ENCODE measurements at regions not wholly inside any gene's neighbourhood (a gene's known extent, or its start where the extent isn't known, plus 50 kb on each side); places are given as distances from the start of the nearest gene placed in this dataset.
"Not testable (repeated sequence)": the region's sequence is repeated elsewhere in the genome, so short reads cannot be mapped to it uniquely, and the experiment has no call there.

GRCh38 chr6:169370666-169371343 lies 117.2 kb upstream of the THBS2 start:
- H3K4me3 Mint-ChIP-seq = no peak overlapping the region

GRCh38 chr6:169370054-169370453 lies 116.4 kb upstream of the THBS2 start:
- no peak overlapping the region for H3K27ac Mint-ChIP-seq
- ATAC-seq (replicated peaks in 1 of 2) (no peak), DNase-seq (no peak)
- H3K36me3 Mint-ChIP-seq (ENCODE audit: insufficient read depth in 2 of 2) = peaks cover 0 to 2% of the 10 kb centered on the region in 2 donors
- no peaks in the 10 kb centered on the region for H3K27me3 Mint-ChIP-seq (ENCODE audit: low read depth)
- H3K4me3 Mint-ChIP-seq = no peak overlapping the region
- no peaks in the 10 kb centered on the region for H3K9me3 Mint-ChIP-seq
- no peaks in the 10 kb centered on the region for H3K4me1 Mint-ChIP-seq (ENCODE audit: low read depth)

More at GRCh38 chr6:169370666-169371343, 117.2 kb upstream of the THBS2 start:
- no peak for DNase-seq
- H3K27ac Mint-ChIP-seq = no peak overlapping the region
- no peaks in the 10 kb centered on the region for H3K4me1 Mint-ChIP-seq (ENCODE audit: low read depth)
- H3K9me3 Mint-ChIP-seq = no peaks in the 10 kb centered on the region
- no peaks in the 10 kb centered on the region for H3K27me3 Mint-ChIP-seq (ENCODE audit: low read depth)
- no peak for ATAC-seq (replicated peaks in 1 of 2)
- H3K36me3 Mint-ChIP-seq (ENCODE audit: insufficient read depth in 2 of 2) = peaks cover 0 to 2% of the 10 kb centered on the region in 2 donors

- no peak overlapping the region for H3K4me3 Mint-ChIP-seq
- H3K27me3 Mint-ChIP-seq (ENCODE audit: low read depth) = no peaks in the 10 kb centered on the region
- H3K27ac Mint-ChIP-seq = no peak overlapping the region
- H3K4me1 Mint-ChIP-seq (ENCODE audit: low read depth) = no peaks in the 10 kb centered on the region
- ATAC-seq (replicated peaks in 1 of 2) (no peak), DNase-seq (no peak)
- H3K9me3 Mint-ChIP-seq = no peaks in the 10 kb centered on the region
- H3K36me3 Mint-ChIP-seq (ENCODE audit: insufficient read depth in 2 of 2) = peaks cover 0 to 2% of the 10 kb centered on the region in 2 donors
Observed at GRCh38 chr6:169368200-169368599, 114.6 kb upstream of the THBS2 start.

GRCh38 chr6:169367507-169367906 lies 113.9 kb upstream of the THBS2 start:
- H3K9me3 Mint-ChIP-seq = no peaks in the 10 kb centered on the region
- H3K4me1 Mint-ChIP-seq (ENCODE audit: low read depth) = no peaks in the 10 kb centered on the region
- H3K4me3 Mint-ChIP-seq = no peak overlapping the region
- no peak overlapping the region for H3K27ac Mint-ChIP-seq
- ATAC-seq (replicated peaks in 1 of 2) (no peak), DNase-seq (no peak)
- peaks cover 0 to 2% of the 10 kb centered on the region in 2 donors for H3K36me3 Mint-ChIP-seq (ENCODE audit: insufficient read depth in 2 of 2)
- H3K27me3 Mint-ChIP-seq (ENCODE audit: low read depth) = no peaks in the 10 kb centered on the region

GRCh38 chr6:169366258-169366901 lies 112.7 kb upstream of the THBS2 start:
- Mint-ChIP-seq H3K27ac (no peak overlapping the region), H3K4me1 (ENCODE audit: low read depth) (no peaks in the 10 kb centered on the region), H3K9me3 (no peaks in the 10 kb centered on the region), H3K4me3 (no peak overlapping the region), H3K36me3 (ENCODE audit: insufficient read depth in 2 of 2) (peaks cover 0 to 1% of the 10 kb centered on the region in 2 donors), H3K27me3 (ENCODE audit: low read depth) (no peaks in the 10 kb centered on the region)
- DNase-seq (no peak), ATAC-seq (replicated peaks in 1 of 2) (no peak)

- H3K9me3 Mint-ChIP-seq = no peaks in the 10 kb centered on the region
- no peak overlapping the region for H3K27ac Mint-ChIP-seq
- H3K4me1 Mint-ChIP-seq (ENCODE audit: low read depth) = no peaks in the 10 kb centered on the region
Observed at GRCh38 chr6:169365567-169366257, 112.1 kb upstream of the THBS2 start.

GRCh38 chr6:169363590-169363989 lies 109.9 kb upstream of the THBS2 start:
- Mint-ChIP-seq H3K9me3 (no peaks in the 10 kb centered on the region), H3K36me3 (ENCODE audit: insufficient read depth in 2 of 2) (no peaks in the 10 kb centered on the region), H3K4me1 (ENCODE audit: low read depth) (no peaks in the 10 kb centered on the region), H3K4me3 (no peak overlapping the region), H3K27ac (no peak overlapping the region), H3K27me3 (ENCODE audit: low read depth) (no peaks in the 10 kb centered on the region)
- no peak for DNase-seq
- no peak for ATAC-seq (replicated peaks in 1 of 2)

More at GRCh38 chr6:169365567-169366257, 112.1 kb upstream of the THBS2 start:
- DNase-seq (no peak), ATAC-seq (replicated peaks in 1 of 2) (no peak)
- Mint-ChIP-seq H3K36me3 (ENCODE audit: insufficient read depth in 2 of 2) (no peaks in the 10 kb centered on the region), H3K4me3 (no peak overlapping the region), H3K27me3 (ENCODE audit: low read depth) (no peaks in the 10 kb centered on the region)

GRCh38 chr6:169362501-169363121 lies 109.0 kb upstream of the THBS2 start:
- peaks cover 0 to under 1% of the 10 kb centered on the region in 2 donors for H3K9me3 Mint-ChIP-seq
- DNase-seq (no peak), ATAC-seq (replicated peaks in 1 of 2) (no peak)
- H3K27me3 Mint-ChIP-seq (ENCODE audit: low read depth) = peaks cover 3% of the 10 kb centered on the region
- H3K4me3 Mint-ChIP-seq = no peak overlapping the region
- no peaks in the 10 kb centered on the region for H3K4me1 Mint-ChIP-seq (ENCODE audit: low read depth)
- H3K36me3 Mint-ChIP-seq (ENCODE audit: insufficient read depth in 2 of 2) = no peaks in the 10 kb centered on the region
- H3K27ac Mint-ChIP-seq = no peak overlapping the region

GRCh38 chr6:169355001-169355400 lies 101.4 kb upstream of the THBS2 start:
- not testable (repeated sequence) for H3K36me3 Mint-ChIP-seq (ENCODE audit: insufficient read depth in 2 of 2); H3K9me3 Mint-ChIP-seq; DNase-seq

GRCh38 chr6:169345146-169345545 lies 91.5 kb upstream of the THBS2 start:
- Mint-ChIP-seq H3K9me3 (no peaks in the 10 kb centered on the region), H3K36me3 (ENCODE audit: insufficient read depth in 2 of 2) (no peaks in the 10 kb centered on the region), H3K27ac (no peak overlapping the region), H3K4me3 (no peak overlapping the region), H3K4me1 (ENCODE audit: low read depth) (no peaks in the 10 kb centered on the region), H3K27me3 (ENCODE audit: low read depth) (peaks cover 12% of the 10 kb centered on the region)
- no peak for DNase-seq
- ATAC-seq (replicated peaks in 1 of 2) = no peak

More at GRCh38 chr6:169355001-169355400, 101.4 kb upstream of the THBS2 start:
- not testable (repeated sequence) for H3K27ac Mint-ChIP-seq; H3K4me1 Mint-ChIP-seq (ENCODE audit: low read depth); ATAC-seq (replicated peaks in 1 of 2); H3K4me3 Mint-ChIP-seq
- H3K27me3 Mint-ChIP-seq (ENCODE audit: low read depth) = peaks cover 20% of the 10 kb centered on the region

- H3K27me3 Mint-ChIP-seq (ENCODE audit: low read depth) = peaks cover 12% of the 10 kb centered on the region
- H3K27ac Mint-ChIP-seq = no peak overlapping the region
- no peaks in the 10 kb centered on the region for H3K36me3 Mint-ChIP-seq (ENCODE audit: insufficient read depth in 2 of 2)
- ATAC-seq (replicated peaks in 1 of 2) = no peak
- H3K4me3 Mint-ChIP-seq = no peak overlapping the region
- DNase-seq = no peak
- no peaks in the 10 kb centered on the region for H3K4me1 Mint-ChIP-seq (ENCODE audit: low read depth)
- no peaks in the 10 kb centered on the region for H3K9me3 Mint-ChIP-seq
Observed at GRCh38 chr6:169344750-169345065, 91.1 kb upstream of the THBS2 start.

GRCh38 chr6:169343886-169344749 lies 90.5 kb upstream of the THBS2 start:
- no peaks in the 10 kb centered on the region for H3K9me3 Mint-ChIP-seq
- H3K36me3 Mint-ChIP-seq (ENCODE audit: insufficient read depth in 2 of 2) = no peaks in the 10 kb centered on the region
- ATAC-seq (replicated peaks in 1 of 2) = no peak
- H3K27ac Mint-ChIP-seq = no peak overlapping the region
- no peaks in the 10 kb centered on the region for H3K4me1 Mint-ChIP-seq (ENCODE audit: low read depth)
- H3K4me3 Mint-ChIP-seq = no peak overlapping the region
- H3K27me3 Mint-ChIP-seq (ENCODE audit: low read depth) = peaks cover 12% of the 10 kb centered on the region
- DNase-seq = no peak

Data from activated T-cell treated with anti-CD3 and anti-CD28 coated beads, Interleukin-2, amount 50 U/mL, for 72 hours (primary cell).